Suppressor macrophage treated with lipopolysaccharide for 1 hour (primary cell): ENCODE measurements at regions not wholly inside any gene's neighbourhood (a gene's known extent, or its start where the extent isn't known, plus 50 kb on each side); places are given as distances from the start of the nearest gene placed in this dataset.

Experiments used
- DNase-seq, 3 donors: peaks; one replicate each; pipeline ENCODE4 v3.0.0-alpha.2; 2020 to 2022

DNA sequence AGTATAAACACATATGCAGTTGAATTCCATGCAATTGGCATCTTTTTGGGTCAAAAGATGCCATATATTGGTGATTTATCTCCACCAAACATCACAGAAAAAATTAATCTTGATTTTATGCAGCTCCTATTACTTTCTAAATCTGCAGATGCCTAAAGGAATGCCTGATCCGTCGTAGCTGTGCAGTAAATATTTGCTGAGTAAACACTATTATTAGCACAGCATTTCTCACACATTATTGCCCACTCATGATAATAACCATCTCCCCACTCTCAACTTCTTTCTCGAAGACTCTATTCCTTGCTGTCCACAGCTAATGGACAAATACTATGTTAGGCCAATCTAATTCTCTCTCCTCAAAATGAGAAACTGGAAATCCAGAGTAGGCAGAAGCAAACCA lies 625.2 kb downstream of the ZIC1 start:
- no peak for DNase-seq

GRCh38 chr3:148036331-148036876 lies 627.2 kb downstream of the ZIC1 start:
- DNase-seq, result peak in 1 of 3 donors; percentile 0

GRCh38 chr3:148042663-148043445 lies 633.7 kb downstream of the ZIC1 start:
- DNase-seq, result no peak

GRCh38 chr3:148044151-148044550 lies 635.0 kb downstream of the ZIC1 start:
- no peak for DNase-seq

DNA sequence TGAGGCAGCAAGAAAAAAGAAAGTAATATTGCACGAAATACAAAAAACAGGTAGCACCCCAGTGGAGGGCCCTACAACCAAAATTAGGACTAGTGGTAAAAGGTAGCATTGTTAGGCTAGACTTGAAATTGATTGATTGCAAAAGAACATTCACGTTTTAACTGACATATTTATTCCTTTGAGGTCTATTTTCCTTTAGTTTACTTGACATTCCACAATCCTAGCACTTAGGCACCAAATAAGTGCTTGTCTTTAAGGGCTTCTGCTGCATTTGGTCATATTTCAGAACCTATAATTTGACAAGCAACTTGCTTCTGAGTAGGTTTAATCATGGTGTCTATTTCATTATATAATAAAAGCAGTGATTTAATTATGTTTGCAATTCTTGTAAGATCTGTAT lies 642.7 kb upstream of the AGTR1 start:
- DNase-seq, result no peak

DNA sequence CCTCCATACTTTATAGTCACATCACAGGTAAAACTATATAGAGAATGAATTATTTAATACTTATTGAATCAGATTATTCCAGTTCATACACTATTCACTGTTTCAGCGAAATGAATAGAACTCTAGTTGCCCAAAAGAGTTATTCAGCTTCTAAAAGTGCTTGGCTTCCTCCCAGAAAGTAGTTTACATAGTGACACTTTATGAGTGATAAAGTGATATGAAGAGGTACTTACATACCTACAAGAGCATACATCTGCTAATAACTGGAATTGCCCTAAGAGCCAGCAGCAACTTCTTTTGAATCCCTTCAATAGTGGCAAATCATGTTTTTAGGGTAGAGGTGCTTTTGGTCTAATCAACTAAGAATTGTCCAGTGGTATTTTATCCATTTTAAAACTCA lies 635.1 kb upstream of the AGTR1 start:
- DNase-seq, result no peak

GRCh38 chr3:148066802-148067201 lies 630.9 kb upstream of the AGTR1 start:
- no peak for DNase-seq

GRCh38 chr3:148068466-148068865 lies 629.2 kb upstream of the AGTR1 start:
- no peak for DNase-seq

- no peak for DNase-seq
Measured at GRCh38 chr3:148070041-148070440, 627.7 kb upstream of the AGTR1 start.

DNA sequence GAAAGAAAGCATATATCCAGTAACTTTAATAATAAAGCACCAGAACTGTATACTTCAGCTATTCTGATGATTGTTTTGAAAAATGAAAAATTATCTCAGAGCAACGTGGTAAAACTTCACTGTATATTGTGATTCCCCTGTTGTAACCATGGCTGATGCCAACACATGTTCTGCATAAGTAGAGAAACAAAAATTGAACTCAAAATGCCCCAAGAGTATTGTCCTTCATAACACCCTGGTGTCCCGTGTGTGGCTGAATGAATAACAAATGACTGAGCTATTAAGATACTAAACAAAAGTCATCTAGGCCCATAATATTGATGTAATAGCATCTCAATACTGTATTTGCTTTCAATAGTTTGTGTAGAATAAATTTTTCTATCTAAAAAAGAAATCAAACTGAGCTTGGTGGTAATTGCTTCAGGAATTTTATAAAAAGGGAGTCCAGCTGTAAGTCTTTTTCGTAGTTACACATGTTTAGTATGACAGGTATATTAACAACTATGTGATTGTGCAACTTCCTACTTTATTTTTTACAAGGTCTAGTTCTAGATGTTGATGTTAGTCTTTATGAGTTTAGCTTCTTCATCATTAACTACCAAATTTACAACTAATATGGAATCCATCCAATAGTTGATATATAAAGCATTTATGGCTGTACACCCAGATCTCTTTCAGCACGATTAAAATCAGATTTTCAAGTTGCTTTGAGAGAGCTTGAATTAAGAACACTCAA lies 623.8 kb upstream of the AGTR1 start:
- DNase-seq, result no peak

GRCh38 chr3:148074946-148075345 lies 622.8 kb upstream of the AGTR1 start:
- DNase-seq, result no peak

DNA sequence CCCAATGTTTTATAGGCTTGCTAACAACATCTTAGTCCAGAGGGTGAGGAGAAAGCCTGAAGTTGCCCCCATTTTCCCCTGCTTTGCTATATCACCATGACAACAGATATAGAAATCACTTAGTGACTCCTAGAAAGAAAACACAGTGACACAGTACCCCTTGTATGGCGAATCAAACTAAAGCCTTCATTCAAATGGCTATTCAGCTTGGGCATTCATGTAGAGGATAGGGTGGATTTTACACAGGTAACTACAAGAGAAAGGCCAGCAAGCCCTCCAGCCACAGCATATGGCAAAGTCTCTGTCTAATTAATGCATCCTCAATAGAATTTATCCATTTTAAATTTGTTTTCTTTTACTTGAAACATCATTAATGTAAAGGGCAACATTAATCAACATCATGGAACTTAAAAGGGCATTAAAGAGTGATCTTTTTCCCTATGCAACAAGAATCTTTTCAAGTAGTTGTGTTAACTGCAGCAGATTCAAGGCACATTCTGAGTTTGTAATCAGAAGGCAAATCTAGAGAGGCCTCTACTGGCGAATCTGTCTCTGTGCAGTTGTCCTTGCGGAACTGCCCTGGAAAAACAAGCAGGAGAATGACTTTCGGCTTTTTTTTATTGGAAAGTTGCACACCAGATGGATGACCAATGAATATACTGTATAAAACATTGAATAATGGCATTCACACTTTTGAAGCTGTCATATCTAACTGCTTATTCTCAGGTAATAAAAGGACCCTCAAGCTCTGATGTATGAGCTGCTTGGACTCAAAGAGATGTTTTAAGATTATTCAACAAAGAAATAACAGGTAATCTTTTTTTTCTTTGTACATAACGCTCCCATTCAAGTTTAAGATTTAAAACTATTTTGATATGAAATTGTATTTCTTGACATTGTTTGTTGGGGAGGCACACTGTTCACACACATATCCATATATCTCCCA lies 621.7 kb upstream of the AGTR1 start:
- DNase-seq, result no peak

DNA sequence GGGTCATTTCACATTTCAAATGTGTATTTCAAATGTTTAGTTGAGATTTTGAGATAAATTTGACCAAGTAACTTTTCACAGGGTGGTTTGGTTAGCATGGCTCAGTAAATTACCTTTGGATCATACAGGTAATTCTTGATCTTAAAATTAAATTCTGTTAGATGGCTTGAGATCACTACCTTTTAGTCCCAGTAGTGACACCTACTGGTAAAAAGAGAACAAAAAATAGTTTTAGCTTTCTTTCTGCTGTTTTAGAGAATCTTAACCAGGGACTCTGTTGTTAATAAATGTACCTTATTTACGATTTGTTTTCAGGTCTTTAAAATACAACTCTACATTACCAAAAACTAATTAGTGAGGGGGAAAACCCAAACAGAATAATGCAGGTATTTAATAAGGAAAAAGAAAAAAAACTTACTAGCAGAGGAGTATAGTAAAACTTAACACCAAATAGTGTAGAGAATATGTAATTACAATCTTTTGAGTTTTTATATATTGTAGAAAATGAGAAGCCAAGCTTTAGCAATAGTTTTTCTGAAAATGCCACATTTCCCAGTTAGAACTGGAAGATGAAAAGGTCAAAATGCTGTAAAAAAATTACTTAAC lies 620.3 kb upstream of the AGTR1 start:
- peak; percentile 18 to 33 (median 19) for DNase-seq

DNA sequence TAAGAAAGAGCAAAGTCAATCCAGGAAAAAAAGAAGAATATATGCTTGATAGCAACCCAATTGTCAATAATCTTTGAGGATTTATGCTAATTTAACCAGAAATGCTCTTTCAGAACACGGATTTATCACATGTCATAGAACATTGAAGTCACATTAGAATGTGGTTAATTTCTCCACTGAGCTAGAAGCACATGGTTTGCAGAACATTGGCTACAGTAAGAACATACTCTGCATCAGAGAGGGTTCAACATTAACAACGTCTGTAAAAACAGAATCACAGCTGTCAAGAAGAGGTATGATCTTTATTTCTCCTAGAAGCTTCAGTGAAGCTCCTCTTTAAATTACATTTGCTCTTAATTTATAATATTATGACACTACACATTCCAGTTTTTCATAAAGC lies 619.7 kb upstream of the AGTR1 start:
- DNase-seq, result no peak

DNA sequence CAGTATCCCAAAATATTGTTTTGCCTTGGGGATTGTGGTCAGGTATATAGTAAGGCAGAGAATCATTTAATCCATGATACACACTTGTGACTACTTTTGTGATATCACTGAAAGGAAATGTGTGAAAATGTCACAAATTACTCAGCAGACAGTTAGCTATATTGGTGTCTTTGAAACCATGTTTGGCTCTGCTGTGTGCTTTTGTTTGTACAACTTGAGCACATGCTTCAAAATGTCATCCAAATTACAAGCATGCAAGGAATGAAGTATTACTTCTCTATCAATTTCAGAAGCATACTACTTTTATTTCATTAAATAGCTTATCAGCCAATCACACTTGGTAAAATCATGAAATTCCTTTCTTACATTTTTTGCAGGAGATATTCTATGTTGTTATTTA lies 619.0 kb upstream of the AGTR1 start:
- no peak for DNase-seq

- no peak for DNase-seq
Measured at GRCh38 chr3:148079370-148079769, 618.3 kb upstream of the AGTR1 start.

DNA sequence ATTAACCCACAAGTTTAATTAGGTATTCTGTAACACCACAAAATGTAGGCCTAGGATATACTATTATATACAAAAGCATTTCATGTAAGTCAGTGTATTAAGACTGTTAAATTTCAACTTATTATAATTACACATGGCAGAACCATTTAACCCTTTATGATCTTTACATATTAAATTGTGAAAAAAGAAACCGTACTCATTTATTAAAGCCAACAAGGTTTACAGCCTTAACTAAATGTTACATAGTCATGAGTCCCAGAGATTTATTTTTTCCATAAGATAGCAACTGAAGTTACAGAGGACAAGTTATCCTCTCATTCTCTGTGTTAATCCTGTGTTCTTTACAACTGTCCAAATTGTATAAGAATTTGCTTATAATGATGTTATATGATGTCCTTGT lies 615.8 kb upstream of the AGTR1 start:
- DNase-seq, result no peak

DNA sequence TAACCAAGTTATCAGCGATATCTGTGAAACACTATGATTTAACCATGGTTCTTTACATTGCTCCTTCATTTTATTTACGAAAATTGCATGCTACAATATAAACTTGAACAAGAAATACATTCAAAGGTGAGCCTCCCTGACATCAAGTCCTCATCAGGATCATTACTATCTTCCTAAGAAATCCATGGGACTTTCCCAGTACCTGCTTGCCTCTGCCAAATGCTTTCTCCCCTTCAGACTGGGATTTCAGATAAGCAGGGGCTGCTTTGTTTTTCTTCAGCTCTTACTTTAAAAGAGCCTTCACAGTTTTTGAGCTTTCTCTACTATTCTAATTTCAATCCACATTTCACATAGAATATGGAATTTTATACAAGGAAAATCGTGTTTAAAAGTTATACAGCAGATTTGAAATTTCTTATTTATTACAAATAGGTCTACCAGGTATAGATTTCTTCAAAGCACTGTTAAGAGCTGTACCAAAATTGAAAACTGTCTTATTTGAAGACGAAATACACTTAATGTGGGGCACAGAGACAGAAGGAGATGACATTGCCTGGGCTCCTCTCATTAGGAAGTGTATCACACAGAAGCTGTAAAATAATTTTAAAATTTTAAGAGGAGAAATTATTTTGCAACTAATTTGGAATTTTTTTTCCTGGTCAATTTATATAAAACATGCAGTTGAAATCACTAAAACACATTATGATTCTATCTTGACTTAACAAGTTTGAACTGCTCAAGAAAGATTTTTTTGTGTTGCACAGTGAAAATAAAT lies 615.0 kb upstream of the AGTR1 start:
- DNase-seq, result no peak

DNA sequence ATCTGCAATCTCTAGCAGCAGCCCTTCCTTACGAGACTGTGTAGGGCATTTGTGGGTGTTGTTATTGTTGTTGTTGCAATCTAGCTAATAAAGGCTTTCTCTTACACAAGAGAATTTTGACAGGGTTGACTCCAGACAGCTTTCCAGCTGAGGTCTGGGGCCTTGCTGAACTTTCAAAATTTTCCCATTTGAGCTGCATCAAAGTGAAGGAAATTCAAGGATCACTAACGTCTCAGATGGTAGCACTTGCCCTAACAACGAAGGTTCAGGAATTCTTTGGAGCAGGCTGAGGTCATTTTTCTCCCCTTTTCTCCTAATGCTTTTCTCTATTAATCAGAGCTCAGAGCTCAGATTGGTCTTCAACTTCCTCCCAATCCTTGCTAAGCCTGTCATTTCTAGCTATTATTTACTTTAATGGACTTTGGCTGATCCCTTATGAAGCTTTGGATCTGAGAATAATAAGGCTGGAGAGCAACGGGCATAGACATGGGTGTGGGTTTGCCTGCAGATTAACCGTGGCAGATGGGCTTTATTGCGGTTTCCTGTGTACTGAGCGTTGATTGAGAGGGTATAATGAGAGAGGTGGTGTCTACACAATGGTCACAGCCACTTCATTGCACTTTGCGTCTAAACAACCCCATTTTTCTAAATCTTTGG lies 614.0 kb upstream of the AGTR1 start:
- no peak for DNase-seq

- DNase-seq, result no peak
Measured at GRCh38 chr3:148084931-148085330, 612.8 kb upstream of the AGTR1 start.
